ENCODE measurements at regions not wholly inside any gene's neighbourhood (a gene's known extent, or its start where the extent isn't known, plus 50 kb on each side); places are given as distances from the start of the nearest gene placed in this dataset.
A peak's percentile ranks its signal among the peaks of the same experiment; 100 is the strongest.

GRCh38 chr2:172211512-172211911, 108.8 kb upstream of the DLX2 start:
- H3K4me3 ChIP-seq (ENCODE audit: low read length): no peak overlapping the region
- no peak for TF ChIP-seq CTCF (conservative IDR thresholded peaks at IDR 0.05; ENCODE audit: low read length)
- DNase-seq (ENCODE audit: low read depth): peak; percentile 43

GRCh38 chr2:172213116-172213860, 110.6 kb upstream of the DLX2 start:
- no peak for DNase-seq (ENCODE audit: low read depth)
- H3K4me3 ChIP-seq (ENCODE audit: low read length): no peak overlapping the region
- TF ChIP-seq CTCF (conservative IDR thresholded peaks at IDR 0.05; ENCODE audit: low read length): no peak

GRCh38 chr2:172214252-172214651, 111.6 kb upstream of the DLX2 start:
- no peak for DNase-seq (ENCODE audit: low read depth)
- no peak overlapping the region for H3K4me3 ChIP-seq (ENCODE audit: low read length)
- TF ChIP-seq CTCF (conservative IDR thresholded peaks at IDR 0.05; ENCODE audit: low read length): no peak

GRCh38 chr2:172215172-172215935, 112.7 kb upstream of the DLX2 start:
- no peak overlapping the region for H3K4me3 ChIP-seq (ENCODE audit: low read length)
- TF ChIP-seq CTCF (conservative IDR thresholded peaks at IDR 0.05; ENCODE audit: low read length): no peak
- DNase-seq (ENCODE audit: low read depth): no peak

GRCh38 chr2:172215936-172216335, 113.2 kb upstream of the DLX2 start:
- TF ChIP-seq CTCF (conservative IDR thresholded peaks at IDR 0.05; ENCODE audit: low read length): no peak
- no peak for DNase-seq (ENCODE audit: low read depth)

GRCh38 chr2:172216477-172216876, 113.8 kb upstream of the DLX2 start:
- H3K4me3 ChIP-seq (ENCODE audit: low read length): no peak overlapping the region
- DNase-seq (ENCODE audit: low read depth): no peak
- TF ChIP-seq CTCF (conservative IDR thresholded peaks at IDR 0.05; ENCODE audit: low read length): no peak

More at GRCh38 chr2:172215936-172216335, 113.2 kb upstream of the DLX2 start:
- H3K4me3 ChIP-seq (ENCODE audit: low read length): no peak overlapping the region

GRCh38 chr2:172219201-172219600, 116.5 kb upstream of the DLX2 start:
- no peak for TF ChIP-seq CTCF (conservative IDR thresholded peaks at IDR 0.05; ENCODE audit: low read length)
- DNase-seq (ENCODE audit: low read depth): no peak
- no peak overlapping the region for H3K4me3 ChIP-seq (ENCODE audit: low read length)
